HEK293 (cell line): ENCODE measurements at regions not wholly inside any gene's neighbourhood (a gene's known extent, or its start where the extent isn't known, plus 50 kb on each side); places are given as distances from the start of the nearest gene placed in this dataset.
A peak's percentile ranks its signal among the peaks of the same experiment; 100 is the strongest.

ENCODE experiments used
- CTCF ChIA-PET: fragments of 350-600 bp; formaldehyde crosslinking; extraction: SDS; loops from one replicate; lab custom pipeline; 2021; ENCODE audit warnings: antibody characterized with exemption; lab: Yijun Ruan, JAX
- POLR2A ChIA-PET: fragments of 300-600 bp; formaldehyde crosslinking; extraction: SDS; loops from one replicate; lab custom pipeline; 2020; ENCODE audit warnings: antibody characterized with exemption, inconsistent platforms; lab: Yijun Ruan, JAX
- H3K27ac ChIP-seq: fragments of 200-500 bp; sonication (Bioruptor generic); 2 replicates; pipeline ENCODE4 v1.5.1; 2014; ENCODE audit warnings: low read depth, low read length, control low read depth, inconsistent platforms; ENCODE audit errors: extremely low read depth
- H3K36me3 ChIP-seq, 2 experiments: fragments of 200-500 bp in 1 of 2; sonication (Bioruptor generic) in 1 of 2; 1 replicate in 1 of 2; 2 replicates in 1 of 2; pipeline ENCODE4 v1.5.1; 2014 to 2017; ENCODE audit warnings: inconsistent platforms in 2 of 2, low read length in 2 of 2; ENCODE audit not compliant: control insufficient read depth in 2 of 2, insufficient read depth in 1 of 2
- H3K4me1 ChIP-seq: fragments of 200-500 bp; sonication (Bioruptor generic); 2 replicates; pipeline ENCODE4 v1.5.1; 2014; ENCODE audit warnings: mild to moderate bottlenecking, low read length, inconsistent platforms; ENCODE audit not compliant: control insufficient read depth, insufficient read depth
- H3K4me3 ChIP-seq: 2 replicates; pipeline ENCODE4 v1.5.1; 2011; ENCODE audit warnings: low read depth, mild to moderate bottlenecking, control low read depth, low read length, moderate library complexity
- H3K9me3 ChIP-seq: fragments of 200-500 bp; sonication (Bioruptor generic); 2 replicates; pipeline ENCODE4 v1.5.1; 2014; ENCODE audit warnings: low read depth, low read length, inconsistent platforms; ENCODE audit not compliant: control insufficient read depth, insufficient read depth
- EGR2 ChIP-seq: fragments of 450-650 bp; formaldehyde crosslinking; IDR thresholded peaks from 2 replicates; pipeline ENCODE4 v1.5.1; 2016; ENCODE audit warnings: low read depth, missing biosample characterization, missing genetic modification characterization
- KLF16 ChIP-seq: fragments of 450-650 bp; formaldehyde crosslinking; IDR thresholded peaks from 2 replicates; pipeline ENCODE4 v1.5.1; 2017; ENCODE audit warnings: missing biosample characterization, missing genetic modification characterization
- TCF7L2 ChIP-seq: IDR thresholded peaks from 2 replicates; pipeline ENCODE4 v1.6.1; 2011; ENCODE audit warnings: low read depth, mild to moderate bottlenecking, inconsistent platforms, low read length, moderate library complexity, borderline replicate concordance
- ZFHX2 ChIP-seq: fragments of 450-650 bp; formaldehyde crosslinking; conservative IDR thresholded peaks from 2 replicates; pipeline ENCODE4 v1.5.1; 2016; ENCODE audit warnings: missing biosample characterization, missing genetic modification characterization
- ZNF140 ChIP-seq: fragments of 450-650 bp; formaldehyde crosslinking; IDR thresholded peaks from 2 replicates; pipeline ENCODE4 v1.5.1; 2016; ENCODE audit warnings: missing biosample characterization, missing genetic modification characterization
- ZNF155 ChIP-seq: fragments of 450-650 bp; formaldehyde crosslinking; IDR thresholded peaks from 2 replicates; pipeline ENCODE4 v1.5.1; 2016; ENCODE audit warnings: missing biosample characterization, missing genetic modification characterization
- ZNF175 ChIP-seq: fragments of 450-650 bp; formaldehyde crosslinking; IDR thresholded peaks from 2 replicates; pipeline ENCODE4 v1.5.1; 2016; ENCODE audit warnings: missing biosample characterization, missing genetic modification characterization
- ZNF184 ChIP-seq: fragments of 450-650 bp; IDR thresholded peaks from 2 replicates; pipeline ENCODE4 v1.5.1; 2018; ENCODE audit warnings: missing biosample characterization, mild to moderate bottlenecking, missing genetic modification characterization
- ZNF221 ChIP-seq: fragments of 450-650 bp; formaldehyde crosslinking; IDR thresholded peaks from 2 replicates; pipeline ENCODE4 v1.5.1; 2017; ENCODE audit warnings: missing biosample characterization, missing genetic modification characterization, borderline replicate concordance
- ZNF24 ChIP-seq: fragments of 450-650 bp; formaldehyde crosslinking; IDR thresholded peaks from 2 replicates; pipeline ENCODE4 v1.5.1; 2016; ENCODE audit warnings: missing biosample characterization, missing genetic modification characterization
- ZNF292 ChIP-seq: fragments of 450-650 bp; formaldehyde crosslinking; IDR thresholded peaks from 2 replicates; pipeline ENCODE4 v1.5.1; 2016; ENCODE audit warnings: low read depth, missing biosample characterization, missing genetic modification characterization, borderline replicate concordance
- ZNF404 ChIP-seq: fragments of 450-650 bp; formaldehyde crosslinking; IDR thresholded peaks from 2 replicates; pipeline ENCODE4 v1.5.1; 2017; ENCODE audit warnings: missing biosample characterization, missing genetic modification characterization
- ZNF585B ChIP-seq: fragments of 450-650 bp; formaldehyde crosslinking; IDR thresholded peaks from 2 replicates; pipeline ENCODE4 v1.5.1; 2016; ENCODE audit warnings: missing biosample characterization, missing genetic modification characterization
- ZNF610 ChIP-seq: fragments of 450-650 bp; formaldehyde crosslinking; IDR thresholded peaks from 2 replicates; pipeline ENCODE4 v1.5.1; 2016; ENCODE audit warnings: missing biosample characterization, missing genetic modification characterization, borderline replicate concordance
- ZNF830 ChIP-seq: fragments of 450-650 bp; IDR thresholded peaks from 2 replicates; pipeline ENCODE4 v1.5.0; 2018; ENCODE audit warnings: missing biosample characterization, missing genetic modification characterization, low read depth, mild to moderate bottlenecking, moderate library complexity
- ZXDB ChIP-seq: fragments of 450-650 bp; formaldehyde crosslinking; IDR thresholded peaks from 2 replicates; pipeline ENCODE4 v1.5.1; 2016; ENCODE audit warnings: missing biosample characterization, missing genetic modification characterization
- TF ChIP-seq, protein P1 (sequence below): fragments of 450-650 bp; formaldehyde crosslinking; IDR thresholded peaks from 2 replicates; pipeline ENCODE4 v1.5.1; 2016; ENCODE audit warnings: missing biosample characterization, missing genetic modification characterization
- TF ChIP-seq, protein P2 (sequence below): fragments of 450-650 bp; formaldehyde crosslinking; IDR thresholded peaks from 2 replicates; pipeline ENCODE4; 2016; ENCODE audit warnings: missing biosample characterization, missing genetic modification characterization
- TF ChIP-seq, protein P3 (sequence below): fragments of 450-650 bp; formaldehyde crosslinking; IDR thresholded peaks from 2 replicates; pipeline ENCODE4 v1.5.1; 2016; ENCODE audit warnings: missing biosample characterization, missing genetic modification characterization

DNA sequence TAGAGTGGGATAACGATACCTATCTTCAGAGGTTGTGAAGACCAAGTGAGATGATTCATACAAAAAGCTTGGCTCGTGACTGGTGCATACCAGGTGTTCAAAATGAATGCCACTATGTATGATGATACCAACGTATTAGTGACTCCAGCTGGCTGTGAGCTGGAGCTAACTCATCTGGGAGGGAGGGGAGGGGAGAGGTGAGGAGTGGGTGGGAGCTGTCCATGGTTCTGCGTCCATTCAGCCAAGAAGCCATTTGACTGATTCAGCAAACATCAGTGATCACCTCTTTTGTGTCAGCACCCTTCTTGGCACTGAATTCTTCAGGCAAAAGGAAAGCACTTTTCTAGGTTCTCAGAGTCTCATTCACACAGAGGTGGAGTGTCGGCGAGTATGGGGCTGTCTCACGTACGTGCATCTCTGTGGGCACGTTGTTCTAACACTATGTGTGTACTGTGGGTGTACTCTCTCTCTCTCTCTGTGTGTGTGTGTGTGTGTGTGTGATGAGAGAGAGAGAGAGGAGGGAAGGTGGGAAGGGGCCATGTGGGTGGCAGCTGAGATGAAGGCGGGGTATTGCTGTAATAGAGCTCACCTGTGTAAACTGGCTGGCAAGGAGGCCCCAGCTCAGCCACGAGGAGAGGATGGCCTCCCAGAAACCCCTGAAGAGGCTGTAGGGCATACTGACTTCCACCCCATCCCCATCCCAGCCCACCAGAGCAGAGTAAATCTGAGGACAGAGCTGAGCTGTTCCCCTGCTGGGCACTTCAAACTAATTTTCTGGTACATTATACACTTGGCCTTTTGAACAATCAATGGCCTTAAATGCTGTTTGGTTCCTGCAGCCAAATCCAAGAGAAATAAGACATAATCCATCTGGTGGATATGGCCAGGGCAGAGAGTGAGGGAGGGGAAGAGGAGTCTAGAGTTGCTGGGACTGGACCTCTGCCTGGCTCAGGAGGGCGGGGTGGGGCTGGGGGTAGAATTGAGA, 96.1 kb upstream of the THY1 start:
- TF ChIP-seq ZFHX2 (tag by site-specific recombination): peak; percentile 93
- TF ChIP-seq EGR2 (tag by site-specific recombination): peak; percentile 94
- TF ChIP-seq, protein P1, sequence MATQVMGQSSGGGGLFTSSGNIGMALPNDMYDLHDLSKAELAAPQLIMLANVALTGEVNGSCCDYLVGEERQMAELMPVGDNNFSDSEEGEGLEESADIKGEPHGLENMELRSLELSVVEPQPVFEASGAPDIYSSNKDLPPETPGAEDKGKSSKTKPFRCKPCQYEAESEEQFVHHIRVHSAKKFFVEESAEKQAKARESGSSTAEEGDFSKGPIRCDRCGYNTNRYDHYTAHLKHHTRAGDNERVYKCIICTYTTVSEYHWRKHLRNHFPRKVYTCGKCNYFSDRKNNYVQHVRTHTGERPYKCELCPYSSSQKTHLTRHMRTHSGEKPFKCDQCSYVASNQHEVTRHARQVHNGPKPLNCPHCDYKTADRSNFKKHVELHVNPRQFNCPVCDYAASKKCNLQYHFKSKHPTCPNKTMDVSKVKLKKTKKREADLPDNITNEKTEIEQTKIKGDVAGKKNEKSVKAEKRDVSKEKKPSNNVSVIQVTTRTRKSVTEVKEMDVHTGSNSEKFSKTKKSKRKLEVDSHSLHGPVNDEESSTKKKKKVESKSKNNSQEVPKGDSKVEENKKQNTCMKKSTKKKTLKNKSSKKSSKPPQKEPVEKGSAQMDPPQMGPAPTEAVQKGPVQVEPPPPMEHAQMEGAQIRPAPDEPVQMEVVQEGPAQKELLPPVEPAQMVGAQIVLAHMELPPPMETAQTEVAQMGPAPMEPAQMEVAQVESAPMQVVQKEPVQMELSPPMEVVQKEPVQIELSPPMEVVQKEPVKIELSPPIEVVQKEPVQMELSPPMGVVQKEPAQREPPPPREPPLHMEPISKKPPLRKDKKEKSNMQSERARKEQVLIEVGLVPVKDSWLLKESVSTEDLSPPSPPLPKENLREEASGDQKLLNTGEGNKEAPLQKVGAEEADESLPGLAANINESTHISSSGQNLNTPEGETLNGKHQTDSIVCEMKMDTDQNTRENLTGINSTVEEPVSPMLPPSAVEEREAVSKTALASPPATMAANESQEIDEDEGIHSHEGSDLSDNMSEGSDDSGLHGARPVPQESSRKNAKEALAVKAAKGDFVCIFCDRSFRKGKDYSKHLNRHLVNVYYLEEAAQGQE (tag by site-specific recombination): peak; percentile 97
- no peak for TF ChIP-seq ZNF24 (tag by site-specific recombination)
- Histone ChIP-seq H3K9me3 (no peaks in the 10 kb centered on the region), H3K36me3 (no peaks in the 10 kb centered on the region), H3K4me1 (no peaks in the 10 kb centered on the region), H3K27ac (no peak overlapping the region), H3K4me3 (no peak overlapping the region)
- ChIA-PET POLR2A (no interaction called here), CTCF (interaction anchor here (0.5 to 3.5 kb wide), 4 partner anchors 15 to 1097 kb away, joined by 3 to 19 read pairs (median 3); no protein-coding TSS in a partner anchor)

DNA sequence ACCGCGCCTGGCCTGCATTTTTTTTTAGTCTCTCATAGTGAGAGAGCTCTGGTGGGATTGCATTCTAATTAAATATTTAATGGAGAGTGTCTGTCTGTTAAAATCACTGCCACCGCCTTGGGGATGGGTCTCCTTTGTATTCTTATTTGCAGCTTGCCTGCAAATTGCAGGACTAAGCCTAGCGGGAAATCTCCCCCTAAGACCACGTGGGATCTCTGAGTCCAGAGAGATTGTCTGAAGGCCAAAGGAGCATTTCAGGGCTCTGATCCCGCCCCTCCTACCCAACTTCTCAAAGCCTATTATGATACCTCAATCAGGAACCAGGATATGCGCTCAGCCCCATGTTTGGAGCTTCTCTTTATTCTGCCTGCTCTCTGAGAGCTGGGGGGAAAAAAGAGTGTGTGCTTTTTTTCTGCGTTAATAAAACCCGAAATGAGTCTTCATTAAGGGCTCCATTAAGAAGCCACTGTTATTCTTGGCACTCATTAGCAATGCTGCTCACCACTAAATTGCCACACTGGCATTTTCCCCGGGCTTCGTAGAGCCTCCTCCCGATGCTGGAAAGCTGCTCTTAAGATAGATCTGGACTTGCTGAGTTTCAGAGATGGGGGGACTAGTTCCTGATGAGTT, 92.9 kb upstream of the THY1 start:
- H3K27ac ChIP-seq: no peak overlapping the region
- H3K36me3 ChIP-seq: no peaks in the 10 kb centered on the region
- H3K4me1 ChIP-seq: no peaks in the 10 kb centered on the region
- CTCF ChIA-PET: interaction anchor here (0.7 to 0.9 kb wide), 2 partner anchors 18 kb away, joined by 3 read pairs; no protein-coding TSS in a partner anchor
- H3K9me3 ChIP-seq: no peaks in the 10 kb centered on the region
- H3K4me3 ChIP-seq: no peak overlapping the region
- no peak for TF ChIP-seq ZNF610
- TF ChIP-seq, protein P2, sequence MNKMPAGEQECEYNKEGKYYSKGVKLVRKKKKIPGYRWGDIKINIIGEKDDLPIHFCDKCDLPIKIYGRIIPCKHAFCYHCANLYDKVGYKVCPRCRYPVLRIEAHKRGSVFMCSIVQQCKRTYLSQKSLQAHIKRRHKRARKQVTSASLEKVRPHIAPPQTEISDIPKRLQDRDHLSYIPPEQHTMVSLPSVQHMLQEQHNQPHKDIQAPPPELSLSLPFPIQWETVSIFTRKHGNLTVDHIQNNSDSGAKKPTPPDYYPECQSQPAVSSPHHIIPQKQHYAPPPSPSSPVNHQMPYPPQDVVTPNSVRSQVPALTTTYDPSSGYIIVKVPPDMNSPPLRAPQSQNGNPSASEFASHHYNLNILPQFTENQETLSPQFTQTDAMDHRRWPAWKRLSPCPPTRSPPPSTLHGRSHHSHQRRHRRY: no peak
- no peak for TF ChIP-seq ZNF155 (tag by site-specific recombination)
- TF ChIP-seq, protein P3, sequence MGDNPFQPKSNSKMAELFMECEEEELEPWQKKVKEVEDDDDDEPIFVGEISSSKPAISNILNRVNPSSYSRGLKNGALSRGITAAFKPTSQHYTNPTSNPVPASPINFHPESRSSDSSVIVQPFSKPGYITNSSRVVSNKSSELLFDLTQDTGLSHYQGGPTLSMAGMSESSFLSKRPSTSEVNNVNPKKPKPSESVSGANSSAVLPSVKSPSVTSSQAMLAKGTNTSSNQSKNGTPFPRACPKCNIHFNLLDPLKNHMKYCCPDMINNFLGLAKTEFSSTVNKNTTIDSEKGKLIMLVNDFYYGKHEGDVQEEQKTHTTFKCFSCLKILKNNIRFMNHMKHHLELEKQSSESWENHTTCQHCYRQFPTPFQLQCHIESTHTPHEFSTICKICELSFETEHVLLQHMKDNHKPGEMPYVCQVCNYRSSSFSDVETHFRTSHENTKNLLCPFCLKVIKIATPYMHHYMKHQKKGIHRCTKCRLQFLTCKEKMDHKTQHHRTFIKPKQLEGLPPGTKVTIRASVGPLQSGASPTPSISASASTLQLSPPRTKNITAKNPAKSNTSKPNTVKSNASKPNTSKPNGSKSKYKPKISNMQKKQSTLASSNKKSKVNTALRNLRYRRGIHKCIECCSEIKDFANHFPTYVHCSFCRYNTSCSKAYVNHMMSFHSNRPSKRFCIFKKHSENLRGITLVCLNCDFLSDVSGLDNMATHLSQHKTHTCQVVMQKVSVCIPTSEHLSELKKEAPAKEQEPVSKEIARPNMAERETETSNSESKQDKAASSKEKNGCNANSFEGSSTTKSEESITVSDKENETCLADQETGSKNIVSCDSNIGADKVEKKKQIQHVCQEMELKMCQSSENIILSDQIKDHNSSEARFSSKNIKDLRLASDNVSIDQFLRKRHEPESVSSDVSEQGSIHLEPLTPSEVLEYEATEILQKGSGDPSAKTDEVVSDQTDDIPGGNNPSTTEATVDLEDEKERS (tag by site-specific recombination): no peak
- no peak for TF ChIP-seq ZNF292 (tag by site-specific recombination)
- TF ChIP-seq ZNF175 (tag by site-specific recombination): no peak
- TF ChIP-seq ZNF140 (tag by site-specific recombination): no peak
- TF ChIP-seq ZNF404 (tag by site-specific recombination): no peak
- no peak for TF ChIP-seq KLF16 (tag by site-specific recombination)
- TF ChIP-seq ZNF830: no peak
- no peak for TF ChIP-seq ZNF184
- no peak for TF ChIP-seq ZNF585B
- no peak for TF ChIP-seq ZNF221 (tag by site-specific recombination)
- TF ChIP-seq TCF7L2: no peak
- no peak for TF ChIP-seq ZXDB (tag by site-specific recombination)
- TF ChIP-seq, all 188 proteins: peak for 0
- POLR2A ChIA-PET: no interaction called here
